Transverse colon (tissue), 4 donors: ENCODE measurements at regions not wholly inside any gene's neighbourhood (a gene's known extent, or its start where the extent isn't known, plus 50 kb on each side); places are given as distances from the start of the nearest gene placed in this dataset.

ENCODE experiments used
- CTCF ChIP-seq, 5 experiments: fragments of 200-600 bp in 3 of 5; fragments of 450-650 bp in 2 of 5; sonication (generic) in 3 of 5; IDR thresholded peaks; 1 replicate in 2 of 5; 2 replicates in 3 of 5; pipeline ENCODE4 v1.5.1; 2016 to 2017; ENCODE audit warnings: antibody characterized with exemption in 5 of 5, inconsistent platforms in 3 of 5, mild to moderate bottlenecking in 2 of 5, moderate library complexity in 1 of 5
- EP300 ChIP-seq: sonication (generic); formaldehyde crosslinking; IDR thresholded peaks from one replicate; pipeline ENCODE4 v1.6.1; 2017; ENCODE audit warnings: antibody characterized with exemption, low read depth
- POLR2A ChIP-seq: fragments of 450-650 bp; IDR thresholded peaks from one replicate; pipeline ENCODE4 v1.6.1; 2016; ENCODE audit warnings: antibody characterized with exemption, mild to moderate bottlenecking, moderate library complexity
- POLR2AphosphoS5 ChIP-seq, 3 donors: sonication (generic); formaldehyde crosslinking; IDR thresholded peaks; one replicate each; pipeline ENCODE4 v1.6.1; 2016; ENCODE audit warnings: antibody characterized with exemption in 3 of 3

- TF ChIP-seq POLR2A (no peak), CTCF (IDR thresholded peaks at IDR 0.05) (no peak), EP300 (no peak), POLR2AphosphoS5 (IDR thresholded peaks at IDR 0.05) (no peak)
These were observed 210.0 kb upstream of the CLINT1 start for GRCh38 chr5:158068964-158069363.
